ENCODE measurements at regions not wholly inside any gene's neighbourhood (a gene's known extent, or its start where the extent isn't known, plus 50 kb on each side); places are given as distances from the start of the nearest gene placed in this dataset.
"Not testable (repeated sequence)": the region's sequence is repeated elsewhere in the genome, so short reads cannot be mapped to it uniquely, and the experiment has no call there.

- DNase-seq (ENCODE audit: low read depth) = peak; percentile 46
Observed at GRCh38 chr7:80082213-80082612, 52.4 kb upstream of the GNAI1 start.

- DNase-seq (ENCODE audit: low read depth) = no peak
Observed at GRCh38 chr7:80078886-80079285, 55.7 kb upstream of the GNAI1 start.

- DNase-seq (ENCODE audit: low read depth) = peak; percentile 65
Observed at GRCh38 chr7:80078159-80078731, 56.4 kb upstream of the GNAI1 start.

- no peak for DNase-seq (ENCODE audit: low read depth)
Observed at GRCh38 chr7:80070391-80070790, 64.2 kb upstream of the GNAI1 start.

GRCh38 chr7:80066639-80067038 lies 68.0 kb upstream of the GNAI1 start:
- DNase-seq (ENCODE audit: low read depth) = no peak

- DNase-seq (ENCODE audit: low read depth) = no peak
Observed at GRCh38 chr7:80063834-80064233, 70.8 kb upstream of the GNAI1 start.

GRCh38 chr7:80060218-80060806 lies 74.3 kb upstream of the GNAI1 start:
- peak; percentile 66 for DNase-seq (ENCODE audit: low read depth)

- DNase-seq (ENCODE audit: low read depth) = no peak
Observed at GRCh38 chr7:80057488-80057887, 77.1 kb upstream of the GNAI1 start.

GRCh38 chr7:80054356-80054755 lies 80.3 kb upstream of the GNAI1 start:
- DNase-seq (ENCODE audit: low read depth) = peak; percentile 62

GRCh38 chr7:80053124-80053523 lies 81.5 kb upstream of the GNAI1 start:
- no peak for DNase-seq (ENCODE audit: low read depth)

- DNase-seq (ENCODE audit: low read depth) = peak; percentile 57
Observed at GRCh38 chr7:80047856-80048459, 86.7 kb upstream of the GNAI1 start.

- DNase-seq (ENCODE audit: low read depth) = no peak
Observed at GRCh38 chr7:80047032-80047431, 87.6 kb upstream of the GNAI1 start.

- no peak for DNase-seq (ENCODE audit: low read depth)
Observed at GRCh38 chr7:80044796-80045195, 89.8 kb upstream of the GNAI1 start.

- no peak for DNase-seq (ENCODE audit: low read depth)
Observed at GRCh38 chr7:80040752-80041151, 93.9 kb upstream of the GNAI1 start.

GRCh38 chr7:80040335-80040734 lies 94.3 kb upstream of the GNAI1 start:
- DNase-seq (ENCODE audit: low read depth) = no peak

GRCh38 chr7:80039251-80039884 lies 95.3 kb upstream of the GNAI1 start:
- DNase-seq (ENCODE audit: low read depth) = no peak

GRCh38 chr7:80037689-80038088 lies 96.9 kb upstream of the GNAI1 start:
- no peak for DNase-seq (ENCODE audit: low read depth)

GRCh38 chr7:80036107-80036506 lies 98.5 kb upstream of the GNAI1 start:
- no peak for DNase-seq (ENCODE audit: low read depth)

GRCh38 chr7:80028717-80029116 lies 105.9 kb upstream of the GNAI1 start:
- DNase-seq (ENCODE audit: low read depth) = no peak

GRCh38 chr7:80027611-80028173 lies 106.9 kb upstream of the GNAI1 start:
- DNase-seq (ENCODE audit: low read depth) = no peak

GRCh38 chr7:80026766-80027165 lies 107.9 kb upstream of the GNAI1 start:
- peak; percentile 36 for DNase-seq (ENCODE audit: low read depth)

- not testable (repeated sequence) for DNase-seq (ENCODE audit: low read depth)
Observed at GRCh38 chr7:80020277-80020676, 114.4 kb upstream of the GNAI1 start.

GRCh38 chr7:80019809-80020207 lies 114.8 kb upstream of the GNAI1 start:
- DNase-seq (ENCODE audit: low read depth) = not testable (repeated sequence)

Data from ELR (cell line).